ENCODE measurements at regions not wholly inside any gene's neighbourhood (a gene's known extent, or its start where the extent isn't known, plus 50 kb on each side); places are given as distances from the start of the nearest gene placed in this dataset.

- H3K4me3 ChIP-seq (ENCODE audit: low read length, poor library complexity, severe bottlenecking) = no peak overlapping the region
- H3K4me1 ChIP-seq (ENCODE audit: insufficient read depth, low read length, poor library complexity, severe bottlenecking) = no peaks in the 10 kb centered on the region
- H3K27me3 ChIP-seq (ENCODE audit: insufficient read depth, low read length, poor library complexity, severe bottlenecking) = no peaks in the 10 kb centered on the region
- H4K20me1 ChIP-seq (ENCODE audit: insufficient read depth, low read length, poor library complexity, severe bottlenecking) = no peaks in the 10 kb centered on the region
- H3K9me3 ChIP-seq (ENCODE audit: insufficient read depth, low read depth, low read length) = peaks cover 32% of the 10 kb centered on the region; the same call in 1 of the 2 replicates
- no peaks in the 10 kb centered on the region for H3F3A ChIP-seq (ENCODE audit: low read depth)
- no peaks in the 10 kb centered on the region for H3K9me2 ChIP-seq (replicated peaks; ENCODE audit: low read depth, low read length)
- no peaks in the 10 kb centered on the region for H3K36me3 ChIP-seq (ENCODE audit: insufficient read depth, low read length)
- H3K9ac ChIP-seq (ENCODE audit: low read depth, low read length, poor library complexity, severe bottlenecking) = no peak overlapping the region
- H2AFZ ChIP-seq (ENCODE audit: low read length) = no peak overlapping the region
- no peak overlapping the region for H3K4me2 ChIP-seq (ENCODE audit: low read depth, low read length, poor library complexity, severe bottlenecking)
- TF ChIP-seq CTCF (conservative IDR thresholded peaks at IDR 0.05; ENCODE audit: low read length) (no peak), EZH2phosphoT487 (IDR thresholded peaks at IDR 0.05; ENCODE audit: borderline replicate concordance) (no peak)
- no peaks in the 10 kb centered on the region for H3K79me2 ChIP-seq (ENCODE audit: insufficient read depth, low read length)
These were observed 1026.6 kb downstream of the BRD1 start for GRCh38 chr22:48800886-48801607.

GRCh38 chr22:48800036-48800885 lies 1027.4 kb downstream of the BRD1 start:
- H3K4me1 ChIP-seq (ENCODE audit: insufficient read depth, low read length, poor library complexity, severe bottlenecking) = no peaks in the 10 kb centered on the region
- no peaks in the 10 kb centered on the region for H3K27me3 ChIP-seq (ENCODE audit: insufficient read depth, low read length, poor library complexity, severe bottlenecking)
- H3F3A ChIP-seq (ENCODE audit: low read depth) = no peaks in the 10 kb centered on the region
- no peaks in the 10 kb centered on the region for H3K36me3 ChIP-seq (ENCODE audit: insufficient read depth, low read length)
- no peaks in the 10 kb centered on the region for H4K20me1 ChIP-seq (ENCODE audit: insufficient read depth, low read length, poor library complexity, severe bottlenecking)
- H3K9ac ChIP-seq (ENCODE audit: low read depth, low read length, poor library complexity, severe bottlenecking) = no peak overlapping the region
- peaks cover 34% of the 10 kb centered on the region; the same call in 1 of the 2 replicates for H3K9me3 ChIP-seq (ENCODE audit: insufficient read depth, low read depth, low read length)
- no peaks in the 10 kb centered on the region for H3K9me2 ChIP-seq (replicated peaks; ENCODE audit: low read depth, low read length)
- no peak overlapping the region for H3K4me2 ChIP-seq (ENCODE audit: low read depth, low read length, poor library complexity, severe bottlenecking)
- no peaks in the 10 kb centered on the region for H3K79me2 ChIP-seq (ENCODE audit: insufficient read depth, low read length)
- H3K4me3 ChIP-seq (ENCODE audit: low read length, poor library complexity, severe bottlenecking) = no peak overlapping the region
- H2AFZ ChIP-seq (ENCODE audit: low read length) = no peak overlapping the region
- TF ChIP-seq CTCF (conservative IDR thresholded peaks at IDR 0.05; ENCODE audit: low read length) (no peak), EZH2phosphoT487 (IDR thresholded peaks at IDR 0.05; ENCODE audit: borderline replicate concordance) (no peak)

GRCh38 chr22:48799227-48799970 lies 1028.3 kb downstream of the BRD1 start:
- Histone ChIP-seq H3K4me1 (ENCODE audit: insufficient read depth, low read length, poor library complexity, severe bottlenecking) (no peaks in the 10 kb centered on the region), H4K20me1 (ENCODE audit: insufficient read depth, low read length, poor library complexity, severe bottlenecking) (no peaks in the 10 kb centered on the region), H3K9me2 (replicated peaks; ENCODE audit: low read depth, low read length) (no peaks in the 10 kb centered on the region), H3K27me3 (ENCODE audit: insufficient read depth, low read length, poor library complexity, severe bottlenecking) (no peaks in the 10 kb centered on the region), H3K4me3 (ENCODE audit: low read length, poor library complexity, severe bottlenecking) (no peak overlapping the region), H2AFZ (ENCODE audit: low read length) (no peak overlapping the region), H3F3A (ENCODE audit: low read depth) (no peaks in the 10 kb centered on the region), H3K9me3 (ENCODE audit: insufficient read depth, low read depth, low read length) (peaks cover 32% of the 10 kb centered on the region; the same call in 1 of the 2 replicates), H3K79me2 (ENCODE audit: insufficient read depth, low read length) (no peaks in the 10 kb centered on the region), H3K4me2 (ENCODE audit: low read depth, low read length, poor library complexity, severe bottlenecking) (no peak overlapping the region), H3K9ac (ENCODE audit: low read depth, low read length, poor library complexity, severe bottlenecking) (no peak overlapping the region), H3K36me3 (ENCODE audit: insufficient read depth, low read length) (no peaks in the 10 kb centered on the region)
- no peak for TF ChIP-seq CTCF (conservative IDR thresholded peaks at IDR 0.05; ENCODE audit: low read length)
- TF ChIP-seq EZH2phosphoT487 (IDR thresholded peaks at IDR 0.05; ENCODE audit: borderline replicate concordance) = no peak
